ENCODE measurements at regions not wholly inside any gene's neighbourhood (a gene's known extent, or its start where the extent isn't known, plus 50 kb on each side); places are given as distances from the start of the nearest gene placed in this dataset.
A peak's percentile ranks its signal among the peaks of the same experiment; 100 is the strongest.
"Not testable (repeated sequence)": the region's sequence is repeated elsewhere in the genome, so short reads cannot be mapped to it uniquely, and the experiment has no call there.

DNA sequence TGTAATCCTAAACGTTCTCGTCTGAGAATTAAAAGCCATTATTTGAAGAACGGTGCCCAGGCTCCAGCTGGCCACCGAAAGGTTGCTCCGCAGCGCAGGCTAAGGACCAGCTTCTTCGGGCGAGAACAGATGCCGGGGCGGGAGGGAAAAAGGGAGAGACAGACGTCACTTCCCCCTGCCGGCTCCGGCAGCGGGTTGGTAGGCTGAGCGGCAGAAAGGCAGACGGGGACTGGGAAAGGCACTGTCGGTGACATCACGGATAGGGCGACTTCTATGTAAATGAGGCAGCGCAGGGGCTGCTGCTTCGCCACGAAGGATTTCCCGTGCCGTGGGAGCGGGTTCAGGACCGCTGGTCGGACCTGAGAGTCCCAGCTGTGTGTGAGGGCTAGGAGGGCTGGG is 147.5 kb upstream of the NOTCH2NLA start:
- peak; percentile 92 for DNase-seq
- Mint-ChIP-seq H3K27ac (peak overlapping the region; percentile 94), H3K4me1 (ENCODE audit: low read depth) (peaks cover 19% of the 10 kb centered on the region), H3K4me3 (peak overlapping the region; percentile 78)
- intact Hi-C loops (cut with micrococcal nuclease); H3K9me3 Mint-ChIP-seq; CTCF ChIA-PET; H3K27me3 Mint-ChIP-seq; H3K36me3 Mint-ChIP-seq: not testable (repeated sequence)
- POLR2A ChIA-PET, result interaction anchor here (0.9 to 1.8 kb wide), 6 partner anchors 11 to 1958 kb away, joined by 3 to 32 read pairs (median 3); no protein-coding TSS in a partner anchor

DNA sequence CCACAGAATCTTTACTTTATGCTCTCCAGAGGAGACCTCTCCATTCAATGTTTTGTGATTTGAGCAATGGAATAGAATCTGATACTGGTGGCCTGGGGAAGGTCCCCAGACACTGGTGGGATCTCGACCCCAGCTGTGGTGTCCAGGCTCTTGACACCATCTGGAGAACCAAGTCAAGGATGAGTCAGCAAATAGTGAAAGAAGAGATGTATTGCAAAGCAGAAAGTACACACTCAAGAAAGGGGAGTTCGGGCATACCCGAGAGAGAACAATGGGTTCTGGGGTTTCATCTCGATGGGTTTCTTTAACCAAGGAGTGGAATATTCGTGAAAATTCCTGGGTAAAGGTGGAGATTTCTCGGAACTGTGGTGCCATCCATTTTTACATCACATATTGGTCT is 146.3 kb upstream of the NOTCH2NLA start:
- H3K27me3 Mint-ChIP-seq; CTCF ChIA-PET; DNase-seq; intact Hi-C loops (cut with micrococcal nuclease); POLR2A ChIA-PET; H3K9me3 Mint-ChIP-seq; H3K27ac Mint-ChIP-seq; H3K4me3 Mint-ChIP-seq; H3K36me3 Mint-ChIP-seq: not testable (repeated sequence)
- peaks cover 19% of the 10 kb centered on the region for H3K4me1 Mint-ChIP-seq (ENCODE audit: low read depth)

DNA sequence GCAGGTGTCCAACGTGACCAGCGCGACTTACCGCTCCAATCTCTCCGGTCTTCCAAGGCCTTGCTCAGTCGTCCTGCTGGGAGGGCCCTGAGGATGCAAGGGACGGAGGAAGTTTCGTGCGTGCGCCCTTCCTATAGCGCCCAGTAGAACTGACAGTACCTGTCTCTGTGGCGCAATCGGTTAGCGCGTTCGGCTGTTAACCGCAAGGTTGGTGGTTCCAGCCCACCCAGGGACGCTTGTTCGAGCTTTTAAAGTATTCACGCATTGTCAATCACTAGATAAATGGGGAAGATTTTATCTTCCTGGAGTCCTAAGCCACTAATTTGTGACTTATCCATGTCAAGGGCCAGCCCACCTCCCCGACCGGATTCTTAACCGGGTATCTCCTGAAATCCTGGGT is 141.1 kb upstream of the NOTCH2NLA start:
- Mint-ChIP-seq H3K4me3 (peak overlapping the region; percentile 77), H3K27ac (peak overlapping the region; percentile 89)
- H3K36me3 Mint-ChIP-seq; H3K9me3 Mint-ChIP-seq; CTCF ChIA-PET; POLR2A ChIA-PET; intact Hi-C loops (cut with micrococcal nuclease); H3K27me3 Mint-ChIP-seq; H3K4me1 Mint-ChIP-seq (ENCODE audit: low read depth): not testable (repeated sequence)
- peak; percentile 64 for DNase-seq

DNA sequence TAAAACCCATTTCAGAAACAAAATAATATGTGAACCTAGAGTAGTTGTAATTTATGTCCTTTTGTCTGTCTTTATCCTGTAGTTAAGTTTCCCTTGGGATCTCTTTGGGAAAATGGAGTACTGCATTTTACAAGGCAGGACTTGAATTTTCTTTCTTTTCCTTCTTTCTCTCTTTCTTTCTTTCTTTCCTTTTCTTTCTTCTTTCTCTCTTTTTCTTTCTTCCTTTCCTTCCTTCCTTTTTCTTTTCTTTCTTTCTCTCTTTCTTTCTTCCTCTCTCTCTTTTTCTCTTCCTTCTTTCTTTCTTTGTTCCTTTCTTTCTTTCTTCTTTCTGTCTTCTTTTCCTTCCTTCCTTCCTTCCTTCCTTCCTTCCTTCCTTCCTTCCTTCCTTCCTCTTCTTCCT is 126.6 kb upstream of the NOTCH2NLA start:
- H3K4me1 Mint-ChIP-seq (ENCODE audit: low read depth); H3K27me3 Mint-ChIP-seq; H3K4me3 Mint-ChIP-seq; DNase-seq; CTCF ChIA-PET; H3K27ac Mint-ChIP-seq; intact Hi-C loops (cut with micrococcal nuclease); H3K36me3 Mint-ChIP-seq; H3K9me3 Mint-ChIP-seq; POLR2A ChIA-PET: not testable (repeated sequence)

DNA sequence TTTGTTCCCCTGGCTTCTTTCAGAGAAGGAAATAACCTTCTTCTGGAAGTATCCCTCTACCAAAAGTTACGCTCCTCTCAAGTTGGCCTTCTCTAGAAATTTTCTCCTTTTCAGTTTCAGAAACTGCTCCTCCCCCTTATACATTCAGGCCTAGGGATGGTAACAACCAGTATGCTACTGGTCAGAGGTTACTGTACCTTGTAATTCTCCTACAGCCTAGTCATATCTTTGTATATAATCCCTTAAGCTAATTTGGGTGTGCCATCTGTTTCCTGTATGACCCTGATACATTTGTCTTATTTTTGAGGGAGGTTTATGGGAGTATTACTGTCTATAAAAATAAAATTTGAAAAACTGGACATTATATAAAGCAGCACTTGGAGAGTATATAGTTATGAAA is 98.0 kb upstream of the NOTCH2NLA start:
- H3K27me3 Mint-ChIP-seq; intact Hi-C loops (cut with micrococcal nuclease); CTCF ChIA-PET; H3K9me3 Mint-ChIP-seq; DNase-seq; H3K36me3 Mint-ChIP-seq; H3K4me3 Mint-ChIP-seq; H3K27ac Mint-ChIP-seq; H3K4me1 Mint-ChIP-seq (ENCODE audit: low read depth); POLR2A ChIA-PET: not testable (repeated sequence)

DNA sequence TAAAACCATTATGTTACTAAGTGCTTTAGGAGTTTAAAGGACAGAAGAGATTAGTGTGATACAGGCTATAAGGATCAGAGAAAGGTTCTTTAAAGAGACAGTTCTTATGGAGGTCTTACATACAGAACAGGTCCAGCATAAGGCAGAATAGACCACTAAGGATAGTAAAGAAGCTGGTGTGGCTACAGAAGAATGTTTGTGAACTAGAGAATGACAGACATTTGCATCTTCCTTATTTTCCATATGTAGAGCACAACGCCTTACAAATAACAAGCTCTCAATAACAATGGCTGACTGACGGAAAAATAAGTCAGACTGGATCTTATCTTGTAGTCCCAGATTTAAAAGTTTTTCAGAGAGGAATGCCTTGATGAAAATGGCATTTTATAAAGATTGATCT is 95.6 kb upstream of the NOTCH2NLA start:
- DNase-seq; H3K27me3 Mint-ChIP-seq; H3K4me1 Mint-ChIP-seq (ENCODE audit: low read depth); H3K9me3 Mint-ChIP-seq; intact Hi-C loops (cut with micrococcal nuclease); POLR2A ChIA-PET; H3K27ac Mint-ChIP-seq; H3K4me3 Mint-ChIP-seq; CTCF ChIA-PET; H3K36me3 Mint-ChIP-seq: not testable (repeated sequence)

DNA sequence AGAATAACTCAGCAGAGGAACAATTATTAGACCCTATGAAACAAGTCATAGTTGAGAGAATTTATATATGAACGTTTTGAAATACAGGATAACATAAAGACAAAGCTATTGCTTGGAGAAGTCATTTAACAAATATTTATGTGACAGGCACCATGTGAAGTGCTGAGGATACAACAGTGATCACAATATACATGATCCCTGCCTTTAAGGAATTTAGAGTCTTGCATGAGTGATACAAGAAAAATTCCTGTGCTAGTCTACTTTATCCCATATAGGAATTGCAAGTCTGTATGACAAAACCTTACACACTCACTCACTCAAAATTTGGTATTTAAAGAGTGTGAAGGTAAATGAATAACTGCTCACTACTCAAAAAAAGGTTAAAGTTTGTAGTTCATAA is 94.5 kb upstream of the NOTCH2NLA start:
- H3K4me1 Mint-ChIP-seq (ENCODE audit: low read depth); DNase-seq; CTCF ChIA-PET; H3K27me3 Mint-ChIP-seq; H3K27ac Mint-ChIP-seq; POLR2A ChIA-PET; H3K9me3 Mint-ChIP-seq; H3K36me3 Mint-ChIP-seq; intact Hi-C loops (cut with micrococcal nuclease); H3K4me3 Mint-ChIP-seq: not testable (repeated sequence)

DNA sequence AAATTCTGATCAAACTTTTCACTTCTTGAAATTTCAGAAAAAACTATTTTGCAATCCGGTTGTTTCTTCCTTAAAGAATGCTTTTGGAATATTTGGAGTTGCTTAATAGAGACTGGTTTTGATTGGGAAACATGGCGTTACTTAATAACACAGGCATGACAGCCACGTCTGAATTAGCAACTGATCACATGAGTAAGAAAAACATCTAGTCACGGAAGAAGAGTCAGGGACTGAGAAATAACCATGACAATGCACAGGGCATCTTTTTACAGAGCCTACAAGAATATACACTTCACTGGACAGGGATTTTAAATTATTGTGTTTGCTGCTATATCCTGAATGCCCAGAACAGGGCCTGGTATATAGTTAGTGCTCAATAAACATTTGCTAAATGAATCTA is 94.1 kb upstream of the NOTCH2NLA start:
- CTCF ChIA-PET; DNase-seq; intact Hi-C loops (cut with micrococcal nuclease); POLR2A ChIA-PET; H3K27me3 Mint-ChIP-seq; H3K9me3 Mint-ChIP-seq; H3K4me1 Mint-ChIP-seq (ENCODE audit: low read depth); H3K27ac Mint-ChIP-seq; H3K4me3 Mint-ChIP-seq; H3K36me3 Mint-ChIP-seq: not testable (repeated sequence)

DNA sequence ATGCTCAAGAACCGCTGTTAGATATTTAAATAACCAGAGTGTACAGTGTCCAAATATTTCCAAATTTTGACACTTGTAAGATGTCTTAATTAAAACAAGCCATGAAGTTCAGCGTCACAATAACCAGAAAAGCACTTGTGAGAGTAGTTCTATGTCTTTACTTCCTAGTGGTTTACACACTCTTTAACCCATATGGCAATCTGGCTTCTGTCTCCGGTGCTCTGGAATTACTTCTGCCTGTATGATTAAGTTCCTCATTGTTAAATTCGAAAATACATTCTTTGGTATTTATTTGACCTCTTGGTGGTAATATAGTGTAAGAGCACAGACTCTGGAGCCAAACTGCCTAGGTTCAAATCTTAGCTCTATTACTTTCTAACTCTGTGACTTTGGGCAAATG is 89.9 kb upstream of the NOTCH2NLA start:
- H3K4me1 Mint-ChIP-seq (ENCODE audit: low read depth); intact Hi-C loops (cut with micrococcal nuclease); H3K4me3 Mint-ChIP-seq; H3K9me3 Mint-ChIP-seq; CTCF ChIA-PET; DNase-seq; H3K36me3 Mint-ChIP-seq; H3K27me3 Mint-ChIP-seq; POLR2A ChIA-PET; H3K27ac Mint-ChIP-seq: not testable (repeated sequence)

DNA sequence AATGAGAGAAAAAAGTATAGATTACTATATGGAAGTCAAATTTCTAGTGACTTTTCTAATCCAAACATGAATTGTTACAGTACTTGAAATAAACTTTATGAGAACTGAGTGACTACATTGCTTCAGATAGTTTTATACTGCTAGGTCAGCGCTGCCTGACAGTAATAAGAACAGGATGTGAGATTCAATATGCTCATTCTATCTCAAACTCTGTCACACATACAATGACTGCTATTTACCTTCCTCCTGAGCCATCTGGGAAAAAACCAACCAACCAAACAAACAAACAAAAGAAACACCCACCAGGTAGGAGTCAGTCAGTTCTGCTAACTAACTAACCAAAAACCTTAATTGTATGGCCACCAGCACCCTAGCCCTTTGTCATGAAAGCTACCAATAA is 89.0 kb upstream of the NOTCH2NLA start:
- H3K36me3 Mint-ChIP-seq; CTCF ChIA-PET; H3K9me3 Mint-ChIP-seq; POLR2A ChIA-PET; H3K4me1 Mint-ChIP-seq (ENCODE audit: low read depth); H3K27ac Mint-ChIP-seq; intact Hi-C loops (cut with micrococcal nuclease); DNase-seq; H3K27me3 Mint-ChIP-seq; H3K4me3 Mint-ChIP-seq: not testable (repeated sequence)

DNA sequence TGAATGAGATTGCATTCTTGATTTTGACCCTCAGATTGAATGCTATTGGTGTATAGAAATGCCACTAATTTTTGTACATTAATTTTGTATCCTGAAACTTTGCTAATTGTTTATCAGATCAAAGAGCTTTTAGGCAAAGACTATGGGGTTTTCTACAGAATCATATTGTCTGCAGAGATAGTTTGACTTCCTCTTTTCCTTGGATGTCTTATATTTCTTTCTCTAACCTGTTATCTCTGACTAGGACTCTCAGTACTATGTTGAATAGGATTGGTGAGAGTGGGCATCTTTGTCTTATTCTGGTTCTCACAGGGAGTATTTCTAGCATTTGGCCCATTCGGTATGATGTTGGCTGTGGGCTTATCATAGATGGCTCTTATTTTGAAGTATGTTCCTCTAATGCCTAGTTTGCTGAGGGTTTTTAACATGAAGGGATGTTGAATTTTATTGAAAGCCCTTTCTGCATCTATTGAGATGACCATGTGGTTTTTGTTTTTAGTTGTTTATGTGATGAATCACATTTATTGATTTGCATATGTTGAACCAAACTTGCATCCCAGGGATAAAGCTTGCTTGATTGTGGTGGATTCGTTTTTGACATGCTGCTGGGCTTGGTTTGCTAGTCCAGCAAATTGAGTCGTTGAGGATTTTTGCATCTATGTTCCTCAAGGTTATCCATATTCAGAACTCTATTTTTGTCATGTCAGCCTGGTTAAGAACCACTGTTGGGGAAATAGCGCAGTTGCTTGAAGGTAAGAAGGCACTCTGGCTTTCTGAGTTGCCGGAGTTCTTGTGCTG is 85.8 kb upstream of the NOTCH2NLA start:
- H3K4me1 Mint-ChIP-seq (ENCODE audit: low read depth); intact Hi-C loops (cut with micrococcal nuclease): not testable (repeated sequence)

DNA sequence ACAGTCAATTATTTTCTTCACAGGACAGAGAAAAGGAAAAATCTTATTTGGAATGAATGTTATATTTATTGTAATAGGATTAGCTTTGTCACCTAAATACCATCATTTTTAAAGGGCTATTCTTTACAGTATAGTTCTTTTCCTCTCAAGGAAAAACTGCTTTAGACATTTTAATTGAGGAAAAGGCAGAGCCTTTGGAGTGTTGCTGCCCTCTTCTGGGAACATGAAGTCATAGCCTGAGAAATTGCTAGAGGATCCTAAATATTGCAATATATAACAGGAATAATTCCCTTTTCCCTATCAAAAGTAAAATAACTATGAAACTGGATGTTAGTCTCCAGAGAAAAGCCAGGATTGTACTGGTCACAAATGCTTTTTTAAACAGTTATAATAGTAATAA is 81.8 kb upstream of the NOTCH2NLA start:
- H3K27me3 Mint-ChIP-seq; H3K4me3 Mint-ChIP-seq; POLR2A ChIA-PET; CTCF ChIA-PET; H3K4me1 Mint-ChIP-seq (ENCODE audit: low read depth); intact Hi-C loops (cut with micrococcal nuclease); DNase-seq; H3K9me3 Mint-ChIP-seq; H3K36me3 Mint-ChIP-seq; H3K27ac Mint-ChIP-seq: not testable (repeated sequence)

More for the DNA sequence above, 85.8 kb upstream of the NOTCH2NLA start:
- H3K36me3 Mint-ChIP-seq, DNase-seq, H3K4me3 Mint-ChIP-seq, CTCF ChIA-PET, POLR2A ChIA-PET, H3K9me3 Mint-ChIP-seq, H3K27me3 Mint-ChIP-seq, H3K27ac Mint-ChIP-seq: not testable (repeated sequence)

DNA sequence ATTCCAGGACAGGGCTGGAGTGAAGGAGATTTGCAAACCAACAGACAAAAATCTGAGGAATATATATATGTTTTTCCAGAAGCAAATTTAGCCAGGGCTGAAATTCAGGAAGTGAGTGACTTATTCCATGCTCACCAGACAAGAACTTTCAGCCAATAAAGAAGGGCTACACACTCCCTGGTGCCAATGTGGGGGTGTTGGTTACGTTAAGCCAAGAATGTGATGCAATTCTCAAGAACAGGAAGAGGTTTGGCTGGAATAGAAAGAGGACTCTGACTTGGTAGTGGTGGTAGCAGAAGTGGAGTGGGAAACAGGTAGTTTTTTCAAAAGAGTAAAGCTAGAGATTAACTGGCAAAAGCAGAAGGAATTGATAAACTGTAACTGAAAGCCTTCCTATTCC is 80.6 kb upstream of the NOTCH2NLA start:
- H3K4me1 Mint-ChIP-seq (ENCODE audit: low read depth); H3K4me3 Mint-ChIP-seq; H3K9me3 Mint-ChIP-seq; CTCF ChIA-PET; H3K36me3 Mint-ChIP-seq; H3K27me3 Mint-ChIP-seq; intact Hi-C loops (cut with micrococcal nuclease); DNase-seq; POLR2A ChIA-PET; H3K27ac Mint-ChIP-seq: not testable (repeated sequence)
